Natural killer cell treated with Interleukin-12 subunit alpha and Interleukin-12 subunit beta and Interleukin-15 and Interleukin-18, amount 100 ng/mL, for 72 hours (primary cell): ENCODE measurements at regions not wholly inside any gene's neighbourhood (a gene's known extent, or its start where the extent isn't known, plus 50 kb on each side); places are given as distances from the start of the nearest gene placed in this dataset.
"Not testable (repeated sequence)": the region's sequence is repeated elsewhere in the genome, so short reads cannot be mapped to it uniquely, and the experiment has no call there.

Experiments
- ATAC-seq, 2 donors: fragments of 150-1000 bp; cut with Tn5 transposase in 1 of 2; sonication (Bioruptor Pico), chemical (Tn5 transposase) in 1 of 2; 2 replicates each; pipeline ENCODE4 v1.10.0; 2021
- DNase-seq: peaks from one replicate; pipeline ENCODE4 v3.0.0; 2022; ENCODE audit warnings: low spot score
- H3K27ac Mint-ChIP-seq, 2 donors: 1 replicate in 1 of 2; 2 replicates in 1 of 2; pipeline ENCODE4 v1.8.0; 2022; ENCODE audit warnings: mixed read lengths in 2 of 2, mild to moderate bottlenecking in 1 of 2, moderate library complexity in 1 of 2
- H3K27me3 Mint-ChIP-seq, 2 donors: 1 replicate in 1 of 2; 2 replicates in 1 of 2; pipeline ENCODE4 v1.8.0; 2022; ENCODE audit warnings: mixed read lengths in 2 of 2
- H3K36me3 Mint-ChIP-seq: one replicate; pipeline ENCODE4 v1.8.0; 2022; ENCODE audit warnings: mixed read lengths
- H3K4me1 Mint-ChIP-seq, 2 donors: 1 replicate in 1 of 2; 2 replicates in 1 of 2; pipeline ENCODE4 v1.8.0; 2022; ENCODE audit warnings: low read depth in 2 of 2, mixed read lengths in 2 of 2, mild to moderate bottlenecking in 1 of 2
- H3K4me3 Mint-ChIP-seq: one replicate; pipeline ENCODE4 v1.8.0; 2022; ENCODE audit warnings: mixed read lengths
- H3K9me3 Mint-ChIP-seq: 2 replicates; pipeline ENCODE4 v1.8.0; 2022; ENCODE audit warnings: mixed read lengths

DNA sequence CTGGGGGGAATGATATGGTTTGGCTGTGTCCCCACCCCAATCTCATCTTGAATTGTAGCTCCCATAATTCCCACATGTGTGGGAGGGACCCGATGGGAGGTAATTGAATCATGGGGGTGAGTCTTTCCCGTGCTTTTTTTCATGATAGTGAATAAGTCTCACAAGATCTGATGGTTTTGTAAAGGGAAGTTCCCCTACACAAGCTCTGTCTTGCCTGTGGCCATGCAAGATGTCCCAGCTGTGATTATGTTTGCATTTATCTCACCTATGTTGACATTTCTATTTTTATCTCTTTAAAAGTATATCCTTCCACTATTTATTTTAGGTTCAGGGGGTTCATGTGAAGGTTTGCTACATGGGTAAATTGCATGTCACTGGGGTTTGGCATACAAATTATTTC lies 323.9 kb upstream of the GLI3 start:
- peaks cover 4% of the 10 kb centered on the region for H3K36me3 Mint-ChIP-seq
- peaks cover 14% of the 10 kb centered on the region for H3K9me3 Mint-ChIP-seq
- H3K4me3 Mint-ChIP-seq: no peak overlapping the region
- H3K27me3 Mint-ChIP-seq: no peaks in the 10 kb centered on the region
- ATAC-seq: no peak
- H3K4me1 Mint-ChIP-seq: no peaks in the 10 kb centered on the region
- H3K27ac Mint-ChIP-seq: no peak overlapping the region
- no peak for DNase-seq

DNA sequence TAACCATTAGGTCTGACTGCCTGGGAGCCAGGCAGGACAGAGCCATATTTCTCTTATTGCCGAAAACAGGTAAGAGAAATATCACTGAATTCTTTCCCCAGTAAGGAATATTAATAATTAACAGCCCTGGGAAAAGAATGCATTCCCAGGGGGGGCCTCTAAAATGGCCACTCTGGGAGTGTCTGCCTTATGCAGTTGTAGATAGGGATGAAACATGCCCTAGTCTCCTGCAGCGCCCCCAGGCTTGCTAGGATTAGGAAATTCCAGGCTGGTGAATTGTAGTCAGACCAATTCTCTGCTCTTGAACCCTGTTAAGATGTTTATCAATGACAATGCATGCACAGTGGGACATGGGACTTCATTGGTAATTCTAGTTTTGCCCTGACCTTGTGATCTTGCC lies 317.9 kb upstream of the GLI3 start:
- H3K4me3 Mint-ChIP-seq: not testable (repeated sequence)
- H3K36me3 Mint-ChIP-seq: peaks cover 11% of the 10 kb centered on the region

DNA sequence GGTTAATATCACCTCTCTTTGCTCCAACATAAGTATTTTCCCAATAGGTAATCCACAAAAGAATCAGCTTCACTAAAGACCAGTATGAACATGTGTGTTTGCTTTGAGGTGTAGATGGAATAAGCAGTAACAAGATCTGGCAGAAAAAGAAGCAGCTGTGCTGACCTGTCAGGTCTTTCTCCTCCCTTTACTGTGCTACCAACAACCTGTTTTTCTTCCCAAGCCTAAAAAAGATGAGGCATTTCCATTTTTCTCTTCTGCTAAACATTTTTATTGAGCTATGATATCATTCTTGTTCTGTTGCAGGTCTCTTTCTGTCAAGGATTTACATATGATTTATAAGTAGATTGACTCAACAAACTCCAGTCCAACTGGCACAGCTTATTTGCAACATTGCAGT lies 315.2 kb upstream of the GLI3 start:
- H3K4me3 Mint-ChIP-seq: no peak overlapping the region
- DNase-seq (no peak), ATAC-seq (no peak)
- peaks cover 11% of the 10 kb centered on the region for H3K36me3 Mint-ChIP-seq
- H3K4me1 Mint-ChIP-seq: no peaks in the 10 kb centered on the region
- peaks cover 29% of the 10 kb centered on the region for H3K9me3 Mint-ChIP-seq
- H3K27ac Mint-ChIP-seq: no peak overlapping the region
- H3K27me3 Mint-ChIP-seq: no peaks in the 10 kb centered on the region

More for the DNA sequence above, 317.9 kb upstream of the GLI3 start:
- not testable (repeated sequence) for H3K27ac Mint-ChIP-seq, H3K4me1 Mint-ChIP-seq, DNase-seq, ATAC-seq, H3K27me3 Mint-ChIP-seq
- peaks cover 27% of the 10 kb centered on the region for H3K9me3 Mint-ChIP-seq

DNA sequence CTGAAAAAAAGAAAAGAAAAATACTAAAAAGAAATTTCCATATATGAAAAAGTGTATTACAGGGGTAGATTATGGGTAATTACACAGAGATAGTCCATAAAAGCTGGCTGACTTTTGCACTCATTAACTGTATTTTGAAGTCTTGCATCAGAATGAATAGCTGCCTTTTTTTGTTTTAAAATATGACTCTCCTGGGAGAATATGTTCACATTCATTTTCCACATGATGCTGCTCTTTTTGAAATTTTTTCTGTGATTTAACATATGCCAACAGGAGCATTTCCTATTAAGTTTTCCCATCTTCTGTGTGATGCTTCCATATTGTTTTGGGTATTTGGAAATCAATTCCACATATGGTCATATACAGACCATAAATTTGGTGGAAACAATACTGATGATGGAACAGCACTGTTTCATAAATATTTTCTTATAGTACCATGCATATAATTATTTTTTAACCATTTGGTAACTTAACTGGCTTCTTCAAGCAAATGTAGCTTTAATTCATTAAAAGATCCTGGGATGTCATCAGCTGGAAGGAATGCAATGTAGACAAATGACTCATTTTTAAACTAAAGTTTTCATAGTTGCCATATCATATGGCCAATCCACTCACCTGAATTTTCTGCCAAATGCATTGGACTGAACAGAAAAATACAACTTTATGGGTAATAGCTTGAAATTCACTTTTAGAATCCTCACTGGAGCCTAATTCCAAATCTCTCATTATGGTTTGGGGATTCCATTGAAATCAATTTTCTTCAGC lies 313.9 kb upstream of the GLI3 start:
- Mint-ChIP-seq H3K27me3 (no peaks in the 10 kb centered on the region), H3K4me1 (no peaks in the 10 kb centered on the region), H3K36me3 (peaks cover 7% of the 10 kb centered on the region), H3K4me3 (no peak overlapping the region), H3K27ac (no peak overlapping the region), H3K9me3 (peaks cover 16% of the 10 kb centered on the region)
- no peak for ATAC-seq
- DNase-seq: no peak

DNA sequence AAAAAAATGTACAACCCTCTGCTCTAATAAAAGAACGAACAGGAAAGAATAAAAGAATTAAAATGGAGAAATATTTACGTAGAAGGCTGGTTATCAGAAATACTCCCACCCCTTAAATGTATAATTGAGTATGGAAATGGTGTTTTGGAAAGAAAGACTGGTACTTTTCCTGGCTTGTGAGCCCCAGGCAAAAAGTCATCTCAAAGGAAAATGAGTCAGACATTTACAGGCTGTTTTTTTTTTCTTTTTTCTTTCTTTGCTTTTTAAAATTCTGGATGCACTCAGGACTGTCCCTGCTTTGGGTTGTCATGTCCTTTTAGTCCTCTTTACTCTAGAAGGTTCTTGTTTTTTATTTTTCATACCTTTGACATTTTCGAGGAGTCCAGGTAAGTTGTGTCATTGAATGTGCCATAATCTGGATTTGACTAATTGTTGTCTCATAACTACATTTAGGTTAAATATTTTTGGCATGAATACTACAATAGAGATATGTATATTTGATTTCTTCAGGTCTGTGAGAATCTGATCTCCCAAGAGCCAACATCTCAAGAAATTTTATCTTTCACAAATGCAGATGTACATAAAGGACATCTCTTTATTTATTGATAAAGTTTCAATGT lies 313.0 kb upstream of the GLI3 start:
- Mint-ChIP-seq H3K27ac (no peak overlapping the region), H3K27me3 (no peaks in the 10 kb centered on the region), H3K4me3 (no peak overlapping the region), H3K4me1 (no peaks in the 10 kb centered on the region), H3K36me3 (no peaks in the 10 kb centered on the region), H3K9me3 (peaks cover 10% of the 10 kb centered on the region)
- DNase-seq (no peak), ATAC-seq (no peak)

DNA sequence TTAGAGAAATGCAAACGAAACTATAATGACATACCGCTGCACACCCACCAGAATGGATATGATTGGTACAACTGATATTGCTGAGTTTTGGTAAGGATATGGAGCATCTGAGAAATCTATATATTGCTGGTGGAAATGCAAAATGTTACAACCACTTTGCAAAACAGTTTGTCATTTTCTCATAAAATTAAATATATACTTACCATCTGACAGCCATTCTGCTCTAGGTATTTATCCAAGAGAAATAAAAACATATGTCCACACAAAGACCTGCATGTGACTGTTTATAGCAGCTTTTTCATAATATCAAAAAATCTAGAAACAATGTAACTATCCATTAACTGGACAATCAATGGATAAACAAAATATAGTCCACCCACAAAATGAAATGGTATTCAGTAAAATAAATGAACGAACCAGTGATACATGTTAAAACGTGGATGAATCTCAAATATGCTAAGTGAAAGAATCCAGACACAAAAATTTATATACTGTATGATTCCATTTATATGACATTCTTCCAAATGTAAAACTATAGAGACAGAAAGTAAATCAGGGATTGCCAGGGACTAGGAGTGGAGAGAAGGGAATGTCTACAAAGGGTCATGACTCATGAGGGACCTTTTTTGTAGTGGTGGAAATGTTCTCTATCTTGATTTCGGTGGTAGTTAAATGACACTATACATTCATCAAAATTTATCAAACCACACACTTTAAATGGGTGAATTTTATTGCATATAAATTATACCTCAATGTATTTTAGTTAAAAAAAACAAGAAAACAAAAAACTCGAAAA lies 312.0 kb upstream of the GLI3 start:
- Mint-ChIP-seq H3K27ac (no peak overlapping the region), H3K4me1 (no peaks in the 10 kb centered on the region), H3K4me3 (no peak overlapping the region), H3K36me3 (no peaks in the 10 kb centered on the region), H3K27me3 (no peaks in the 10 kb centered on the region), H3K9me3 (peaks cover 9% of the 10 kb centered on the region)
- ATAC-seq (no peak), DNase-seq (no peak)

DNA sequence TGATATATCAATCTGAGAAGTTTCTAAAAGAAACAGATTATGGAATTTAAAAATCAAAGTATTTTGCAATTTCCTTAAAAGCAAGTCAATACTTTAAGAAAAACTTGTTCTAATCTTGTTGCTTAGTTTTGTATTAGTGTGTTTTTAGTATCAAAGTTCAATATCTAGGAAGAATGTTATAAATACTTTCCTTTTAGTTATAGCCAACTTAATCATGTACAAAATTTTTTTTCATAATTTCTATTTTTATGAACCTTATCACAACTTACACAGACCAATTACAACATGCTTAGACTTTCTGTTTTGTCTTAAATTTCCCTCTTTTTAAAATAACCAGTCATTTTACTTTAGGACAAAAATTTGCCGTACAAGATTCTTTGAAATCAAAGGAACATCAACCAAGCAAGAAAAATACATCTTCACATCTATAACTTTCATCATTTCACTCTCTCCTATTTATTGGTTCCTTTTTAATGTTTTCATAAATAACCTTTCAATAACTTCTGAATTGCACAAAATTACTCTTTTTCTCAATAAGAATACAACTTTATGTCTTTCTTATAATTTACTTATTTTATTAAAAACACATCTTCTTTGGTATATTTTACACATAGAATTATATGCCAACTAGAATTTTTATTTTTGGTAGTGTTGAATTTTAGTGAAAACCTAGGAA lies 308.2 kb upstream of the GLI3 start:
- H3K27me3 Mint-ChIP-seq: no peaks in the 10 kb centered on the region
- ATAC-seq (no peak), DNase-seq (no peak)
- no peak overlapping the region for H3K27ac Mint-ChIP-seq
- no peaks in the 10 kb centered on the region for H3K36me3 Mint-ChIP-seq
- H3K9me3 Mint-ChIP-seq: peaks cover 3% of the 10 kb centered on the region
- no peak overlapping the region for H3K4me3 Mint-ChIP-seq
- H3K4me1 Mint-ChIP-seq: no peaks in the 10 kb centered on the region

DNA sequence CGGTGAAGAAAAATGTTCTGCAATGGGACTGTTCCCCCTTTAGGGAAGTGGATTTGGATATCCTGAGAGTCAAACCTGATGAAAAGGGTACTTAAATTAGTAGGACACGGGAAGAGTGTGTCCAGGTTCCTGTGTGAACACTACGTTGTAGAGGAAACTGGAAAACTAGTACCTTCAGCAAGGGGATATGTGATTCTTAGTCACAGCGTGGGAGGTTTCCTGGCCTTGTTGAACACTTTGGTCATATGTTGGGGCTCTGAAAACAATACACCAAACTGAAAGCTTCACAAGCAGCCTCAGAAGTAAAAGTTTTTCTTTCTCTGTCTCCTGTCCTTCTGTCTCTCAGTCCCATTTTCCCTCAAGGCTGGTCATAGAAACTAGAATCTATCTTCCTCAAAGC lies 306.9 kb upstream of the GLI3 start:
- Mint-ChIP-seq H3K27ac (no peak overlapping the region), H3K4me3 (no peak overlapping the region), H3K4me1 (no peaks in the 10 kb centered on the region), H3K9me3 (peaks cover 3% of the 10 kb centered on the region), H3K36me3 (no peaks in the 10 kb centered on the region), H3K27me3 (no peaks in the 10 kb centered on the region)
- no peak for DNase-seq
- ATAC-seq: no peak

DNA sequence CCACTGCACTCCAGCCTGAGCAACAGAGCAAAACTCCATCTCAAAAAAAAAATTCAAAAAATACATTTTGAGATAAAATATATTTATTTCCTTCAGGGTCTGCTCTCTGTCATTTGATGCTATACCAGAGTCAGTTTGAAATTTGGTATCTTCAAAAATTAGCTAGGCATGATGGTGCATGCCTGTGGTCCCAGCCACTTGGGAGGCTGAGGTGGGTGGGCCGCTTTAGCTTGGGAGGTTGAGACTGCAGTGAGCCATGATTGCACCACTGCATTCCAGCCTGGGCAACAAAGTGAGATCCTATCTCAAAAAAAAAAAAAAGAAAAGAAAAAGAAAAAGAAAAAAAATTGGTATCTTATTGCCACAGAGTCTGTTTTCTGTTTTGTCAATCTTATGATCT lies 305.4 kb upstream of the GLI3 start:
- ATAC-seq, H3K36me3 Mint-ChIP-seq, H3K27me3 Mint-ChIP-seq, H3K27ac Mint-ChIP-seq, H3K4me3 Mint-ChIP-seq, DNase-seq, H3K9me3 Mint-ChIP-seq, H3K4me1 Mint-ChIP-seq: not testable (repeated sequence)

DNA sequence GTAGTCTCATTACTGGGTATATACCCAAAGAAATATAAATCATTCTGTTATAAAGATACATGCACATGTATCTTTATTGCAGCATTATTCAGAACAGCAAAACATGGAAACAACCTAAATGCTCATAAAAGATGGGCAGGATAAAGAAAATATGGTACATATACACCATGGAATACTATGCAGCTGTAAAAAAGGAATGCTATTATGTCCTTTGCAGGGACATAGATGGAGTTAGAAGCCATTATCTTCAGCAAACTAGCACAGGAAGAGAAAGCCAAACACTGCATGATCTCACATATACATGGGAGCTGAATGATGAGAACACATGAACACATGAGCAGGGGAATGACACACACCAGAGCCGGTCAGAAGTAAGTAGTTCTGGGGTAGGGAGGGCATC lies 297.4 kb upstream of the GLI3 start:
- no peak for DNase-seq
- H3K9me3 Mint-ChIP-seq: peaks cover 24% of the 10 kb centered on the region
- ATAC-seq: no peak
- no peak overlapping the region for H3K4me3 Mint-ChIP-seq
- no peaks in the 10 kb centered on the region for H3K4me1 Mint-ChIP-seq
- peaks cover 0 to 2% of the 10 kb centered on the region in 2 donors for H3K27me3 Mint-ChIP-seq
- H3K36me3 Mint-ChIP-seq: peaks cover 13% of the 10 kb centered on the region
- H3K27ac Mint-ChIP-seq: no peak overlapping the region

DNA sequence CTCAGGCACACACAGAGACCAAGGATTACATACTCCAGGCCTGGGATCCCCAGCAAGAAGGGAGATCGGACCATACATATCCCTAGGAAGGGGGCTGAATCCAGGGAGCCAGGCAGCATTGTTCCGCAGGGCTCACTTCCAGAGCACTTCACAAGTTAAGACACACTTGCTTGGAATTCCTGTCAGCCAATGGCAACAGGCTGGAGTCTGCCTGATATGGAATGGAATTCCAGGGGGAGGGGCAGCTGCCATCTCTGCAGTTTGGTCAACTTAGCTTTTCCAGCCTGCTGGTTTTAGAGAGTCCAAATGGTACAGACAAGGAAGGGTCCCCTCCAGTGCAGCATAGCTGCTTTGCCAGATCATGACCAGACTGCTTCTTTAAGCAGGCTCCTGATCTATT lies 290.0 kb upstream of the GLI3 start:
- no peaks in the 10 kb centered on the region for H3K4me1 Mint-ChIP-seq
- no peak overlapping the region for H3K27ac Mint-ChIP-seq
- no peak for DNase-seq
- ATAC-seq: no peak
- peaks cover 25% of the 10 kb centered on the region for H3K9me3 Mint-ChIP-seq
- H3K36me3 Mint-ChIP-seq: peaks cover 19% of the 10 kb centered on the region
- H3K4me3 Mint-ChIP-seq: no peak overlapping the region
- peaks cover 0 to 2% of the 10 kb centered on the region in 2 donors for H3K27me3 Mint-ChIP-seq

DNA sequence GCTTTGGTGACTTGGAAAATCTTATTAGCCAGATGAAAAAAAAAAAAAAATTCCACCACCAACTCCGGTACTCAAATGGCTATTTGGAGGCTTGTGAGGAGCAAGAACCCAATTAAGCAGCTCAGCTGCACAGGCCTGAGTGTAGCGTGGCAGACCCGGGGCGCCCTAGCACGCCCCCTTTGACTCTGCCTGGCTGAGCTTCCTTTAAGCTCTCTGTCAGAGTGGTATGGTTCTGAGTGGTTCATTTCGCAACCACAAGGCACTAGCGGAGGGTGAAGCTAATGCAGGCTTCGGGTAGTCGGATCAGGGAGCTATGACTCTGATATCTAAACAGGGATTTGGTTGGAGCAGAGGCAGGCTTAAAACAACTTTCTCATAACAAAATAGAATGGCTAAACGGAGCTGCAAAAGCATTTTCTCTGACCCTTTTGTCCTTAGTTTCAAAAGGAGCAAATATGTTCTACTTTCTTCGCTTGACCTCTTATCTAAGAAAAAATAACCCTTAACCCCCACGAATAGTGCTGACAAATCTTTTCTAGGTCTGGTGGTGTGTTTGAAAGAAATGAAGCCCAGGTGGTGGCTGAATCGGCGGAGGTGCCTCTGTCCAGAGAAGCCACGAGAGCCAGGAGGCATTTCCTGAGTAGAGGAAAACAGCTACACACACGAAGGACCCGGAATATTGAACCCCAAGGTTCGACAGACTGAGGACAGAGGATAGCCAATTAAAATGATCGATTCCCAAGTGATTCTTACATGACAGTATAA lies 285.4 kb upstream of the GLI3 start:
- ATAC-seq (no peak), DNase-seq (no peak)
- H3K4me3 Mint-ChIP-seq: no peak overlapping the region
- H3K27me3 Mint-ChIP-seq: no peaks in the 10 kb centered on the region
- H3K27ac Mint-ChIP-seq: no peak overlapping the region
- H3K4me1 Mint-ChIP-seq: no peaks in the 10 kb centered on the region
- peaks cover 13% of the 10 kb centered on the region for H3K9me3 Mint-ChIP-seq
- H3K36me3 Mint-ChIP-seq: no peaks in the 10 kb centered on the region

DNA sequence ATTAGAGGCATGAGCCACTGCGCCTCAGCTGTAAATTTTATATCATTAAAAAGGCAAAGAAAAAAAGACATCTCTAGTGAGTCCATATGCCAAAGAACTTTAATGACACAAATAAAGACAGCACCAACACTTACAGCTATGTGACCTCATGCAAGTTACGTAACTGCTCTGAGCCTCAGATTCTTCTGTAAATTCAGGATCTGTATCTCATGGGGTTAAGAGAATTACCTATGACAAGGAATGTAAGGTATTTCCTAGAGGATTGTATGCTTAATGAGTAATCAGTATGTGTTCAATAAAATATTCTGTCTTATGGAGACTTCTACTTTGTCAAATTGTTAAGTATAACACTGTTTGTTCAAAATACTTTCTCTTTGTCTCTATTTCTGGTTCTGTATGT lies 274.0 kb upstream of the GLI3 start:
- Mint-ChIP-seq H3K4me1 (no peaks in the 10 kb centered on the region), H3K4me3 (no peak overlapping the region), H3K27ac (no peak overlapping the region), H3K27me3 (no peaks in the 10 kb centered on the region), H3K36me3 (no peaks in the 10 kb centered on the region), H3K9me3 (peaks cover 9% of the 10 kb centered on the region)
- no peak for DNase-seq
- no peak for ATAC-seq
